SK-N-SH treated with all-trans-retinoic acid at 6 μM for 48 hours (cell line): ENCODE measurements at regions not wholly inside any gene's neighbourhood (a gene's known extent, or its start where the extent isn't known, plus 50 kb on each side); places are given as distances from the start of the nearest gene placed in this dataset.

Source experiments
- CREB5 ChIP-seq: fragments of 250-450 bp; sonication (Bioruptor Pico); IDR thresholded peaks from 2 replicates; pipeline ENCODE4 v1.5.1; 2020; ENCODE audit warnings: low read depth, mild to moderate bottlenecking, moderate library complexity
- CSDC2 ChIP-seq: fragments of 250-450 bp; sonication (Bioruptor Pico); IDR thresholded peaks from 2 replicates; pipeline ENCODE4 v1.5.0; 2020; ENCODE audit warnings: mild to moderate bottlenecking, moderate library complexity
- GLIS3 ChIP-seq: fragments of 250-450 bp; sonication (Bioruptor Pico); IDR thresholded peaks from 2 replicates; pipeline ENCODE4 v1.5.0; 2020; ENCODE audit warnings: mild to moderate bottlenecking, moderate library complexity
- OSR1 ChIP-seq: fragments of 250-450 bp; sonication (Bioruptor Pico); IDR thresholded peaks from 2 replicates; pipeline ENCODE4 v1.8.0; 2022; ENCODE audit warnings: moderate library complexity, mild to moderate bottlenecking, inconsistent platforms
- PATZ1 ChIP-seq: fragments of 250-450 bp; sonication (Bioruptor Pico); IDR thresholded peaks from 2 replicates; pipeline ENCODE4 v1.8.0; 2020; ENCODE audit warnings: mild to moderate bottlenecking, moderate library complexity, borderline replicate concordance
- PPARA ChIP-seq: fragments of 250-450 bp; sonication (Bioruptor Pico); IDR thresholded peaks from 2 replicates; pipeline ENCODE4 v1.5.0; 2020; ENCODE audit warnings: mild to moderate bottlenecking, borderline replicate concordance
- RARB ChIP-seq: fragments of 250-450 bp; sonication (Bioruptor Pico); IDR thresholded peaks from 2 replicates; pipeline ENCODE4 v1.8.0; 2021; ENCODE audit warnings: mild to moderate bottlenecking, moderate library complexity
- SNAI2 ChIP-seq: fragments of 250-450 bp; sonication (Bioruptor Pico); IDR thresholded peaks from 2 replicates; pipeline ENCODE4 v1.5.0; 2020; ENCODE audit warnings: mild to moderate bottlenecking, moderate library complexity
- TCF4 ChIP-seq: fragments of 250-450 bp; sonication (Bioruptor Pico); IDR thresholded peaks from 2 replicates; pipeline ENCODE4 v1.8.0; 2021; ENCODE audit warnings: mild to moderate bottlenecking, moderate library complexity, borderline replicate concordance
- TOX ChIP-seq: fragments of 250-450 bp; sonication (Bioruptor Pico); IDR thresholded peaks from 2 replicates; pipeline ENCODE4 v1.8.0; 2021; ENCODE audit warnings: mild to moderate bottlenecking, moderate library complexity, borderline replicate concordance
- ZFP30 ChIP-seq: fragments of 450-650 bp; formaldehyde crosslinking; IDR thresholded peaks from 2 replicates; pipeline ENCODE4 v1.5.0; 2022; ENCODE audit warnings: mild to moderate bottlenecking, moderate library complexity
- ZNF70 ChIP-seq: fragments of 450-650 bp; formaldehyde crosslinking; IDR thresholded peaks from 2 replicates; pipeline ENCODE4 v1.5.0; 2020; ENCODE audit warnings: mild to moderate bottlenecking, moderate library complexity

- no peak for TF ChIP-seq ZFP30 (CRISPR knock-in tag)
- TF ChIP-seq PATZ1 = no peak
- no peak for TF ChIP-seq TOX (CRISPR knock-in tag)
- TF ChIP-seq CSDC2 (CRISPR knock-in tag) = no peak
- no peak for TF ChIP-seq TCF4
- no peak for TF ChIP-seq RARB (CRISPR knock-in tag)
- no peak for TF ChIP-seq PPARA (CRISPR knock-in tag)
- TF ChIP-seq ZNF70 (CRISPR knock-in tag) = no peak
- no peak for TF ChIP-seq SNAI2
- no peak for TF ChIP-seq GLIS3 (CRISPR knock-in tag)
- TF ChIP-seq CREB5 = no peak
- no peak for TF ChIP-seq OSR1
These were observed 180.7 kb upstream of the IL15 start for GRCh38 chr4:141455651-141456050.
